Caki2 (cell line): ENCODE measurements at regions not wholly inside any gene's neighbourhood (a gene's known extent, or its start where the extent isn't known, plus 50 kb on each side); places are given as distances from the start of the nearest gene placed in this dataset.
A peak's percentile ranks its signal among the peaks of the same experiment; 100 is the strongest.

Experiments used
- DNase-seq: peaks from one replicate; pipeline ENCODE4 v3.0.0-alpha.2; 2015; ENCODE audit warnings: low read depth
- in situ Hi-C: cut with HindIII; loops from 2 replicates; pipeline ENCODE4 v1.10.0; 2016; ENCODE audit warnings: low sequenced_read_pairs, low pct_unique_long_range_greater_than_20kb, mixed read lengths

DNA sequence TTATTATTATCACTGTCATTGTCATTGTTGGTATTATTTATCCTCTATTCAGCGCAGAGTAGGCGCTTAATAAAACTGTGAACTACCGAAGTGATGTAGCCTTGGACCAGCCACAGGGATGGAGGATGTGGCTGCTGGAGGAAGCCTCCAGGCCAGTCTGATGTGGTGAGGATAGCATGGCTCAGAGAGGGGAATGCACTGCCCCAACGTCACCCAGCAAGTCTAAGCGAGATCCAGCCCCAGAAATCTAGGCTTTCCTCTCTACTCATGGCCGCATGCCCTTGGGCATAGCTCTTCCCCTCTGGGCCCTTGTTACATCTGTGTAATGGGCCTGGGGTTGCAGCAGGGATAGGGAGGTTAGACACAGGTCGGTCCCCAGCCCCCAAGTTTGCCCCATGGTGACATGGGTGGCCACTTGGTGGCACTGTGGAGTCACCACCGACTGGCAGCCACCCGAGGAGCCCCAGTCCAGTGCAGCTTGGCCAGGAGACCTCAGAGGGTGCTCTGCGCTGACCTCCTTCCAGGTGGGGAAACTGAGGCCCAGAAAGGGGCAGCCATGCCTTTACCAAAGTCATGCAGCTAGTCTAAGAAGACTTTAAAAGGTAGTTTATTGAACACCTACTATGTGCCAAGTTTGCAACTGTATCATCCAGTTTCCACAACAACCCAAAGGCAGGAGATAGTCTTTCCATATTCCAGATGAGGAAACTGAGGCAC is 395.7 kb downstream of the MN1 start:
- in situ Hi-C loops = no loop called here
- peak; percentile 31 for DNase-seq

DNA sequence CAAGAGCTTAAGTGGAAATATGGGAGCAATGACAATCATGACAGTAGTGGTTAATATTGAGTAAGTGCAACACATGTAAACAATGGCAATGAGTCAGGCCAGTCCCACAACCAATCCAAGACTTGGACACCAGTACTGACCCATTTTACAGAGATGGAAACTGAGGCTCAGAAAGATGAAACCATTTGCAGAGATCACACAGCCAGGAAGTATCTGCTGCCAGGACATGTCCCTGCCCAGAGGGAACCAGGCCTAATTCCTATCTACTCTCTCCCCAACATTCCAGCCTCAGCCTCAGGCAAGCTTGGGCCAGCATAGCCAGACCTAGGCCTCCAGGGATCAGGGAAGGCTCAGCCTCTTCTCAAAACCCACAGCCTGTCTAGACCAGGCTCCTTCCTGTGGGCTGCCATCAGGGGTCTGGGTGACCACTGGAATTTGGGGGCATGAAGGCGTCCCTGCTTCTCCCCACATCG is 395.1 kb downstream of the MN1 start:
- no peak for DNase-seq
- in situ Hi-C loops = no loop called here

DNA sequence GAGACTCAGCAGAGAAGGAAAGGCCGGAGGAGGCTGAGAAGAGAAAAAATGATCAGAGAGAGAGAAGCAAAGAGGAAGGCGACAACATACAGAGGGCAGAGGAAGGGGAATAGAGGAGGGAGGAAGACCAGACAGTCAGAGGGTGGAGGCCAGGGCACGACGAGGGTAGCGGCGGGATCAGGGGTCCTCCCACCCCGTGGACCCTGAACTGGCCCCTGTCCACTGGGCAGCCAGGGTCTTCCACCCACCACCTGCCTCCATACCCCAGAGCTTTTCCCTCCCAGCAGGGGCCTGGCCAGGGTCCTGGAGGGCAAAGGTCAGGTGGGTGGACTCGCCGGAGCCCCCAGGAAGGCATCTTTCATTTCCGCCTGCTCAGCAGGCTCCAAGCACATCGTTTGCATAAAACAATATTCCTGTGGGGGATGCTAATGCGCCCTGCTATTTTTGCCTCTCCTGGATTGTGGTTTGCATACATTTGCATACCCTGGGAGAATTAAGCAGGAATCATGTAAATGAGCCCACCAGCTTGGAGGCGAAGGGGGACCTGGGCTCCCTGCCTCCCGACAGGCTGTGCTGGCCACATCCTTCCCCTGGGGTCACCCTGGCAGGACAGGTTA is 394.1 kb downstream of the MN1 start:
- in situ Hi-C loops = no loop called here
- no peak for DNase-seq

DNA sequence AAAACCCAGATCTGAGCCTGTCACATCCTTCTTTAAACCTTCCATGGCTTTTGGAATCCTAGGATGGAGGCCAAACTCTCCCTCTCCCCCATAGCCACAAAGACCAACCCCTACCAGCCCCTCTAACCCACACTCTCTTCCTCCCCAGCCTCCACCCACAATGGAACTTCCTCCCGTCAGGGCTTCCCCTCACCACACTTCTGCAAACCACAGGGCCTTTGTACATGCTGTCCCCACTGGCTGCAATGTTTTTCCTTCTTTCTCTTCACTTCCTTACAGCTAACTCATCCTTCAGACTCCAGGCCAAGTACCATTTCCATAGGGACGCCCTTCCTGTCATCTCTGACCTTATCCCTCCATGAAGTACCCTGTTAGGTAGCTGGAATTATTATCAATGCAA is 393.5 kb downstream of the MN1 start:
- no peak for DNase-seq
- in situ Hi-C loops = no loop called here

DNA sequence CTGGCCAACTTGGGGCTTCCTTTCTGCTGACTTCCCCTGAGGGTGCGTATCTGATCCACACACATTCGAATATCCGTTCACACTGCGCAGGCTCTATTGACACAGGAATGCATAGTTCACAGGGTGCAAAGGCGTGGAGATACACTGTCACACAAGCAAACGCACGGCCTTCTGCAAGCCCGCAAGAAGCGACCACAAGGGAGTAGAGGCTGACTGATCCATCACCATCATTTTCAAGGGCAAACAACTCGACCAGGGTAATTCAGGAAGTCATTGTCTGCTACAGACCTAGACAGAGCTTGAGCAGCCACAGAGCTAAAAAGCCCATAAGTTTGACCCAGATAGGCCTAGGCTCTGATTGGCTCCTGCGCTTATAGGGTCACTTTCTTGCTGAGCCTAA is 392.3 kb downstream of the MN1 start:
- no peak for DNase-seq
- in situ Hi-C loops = no loop called here

DNA sequence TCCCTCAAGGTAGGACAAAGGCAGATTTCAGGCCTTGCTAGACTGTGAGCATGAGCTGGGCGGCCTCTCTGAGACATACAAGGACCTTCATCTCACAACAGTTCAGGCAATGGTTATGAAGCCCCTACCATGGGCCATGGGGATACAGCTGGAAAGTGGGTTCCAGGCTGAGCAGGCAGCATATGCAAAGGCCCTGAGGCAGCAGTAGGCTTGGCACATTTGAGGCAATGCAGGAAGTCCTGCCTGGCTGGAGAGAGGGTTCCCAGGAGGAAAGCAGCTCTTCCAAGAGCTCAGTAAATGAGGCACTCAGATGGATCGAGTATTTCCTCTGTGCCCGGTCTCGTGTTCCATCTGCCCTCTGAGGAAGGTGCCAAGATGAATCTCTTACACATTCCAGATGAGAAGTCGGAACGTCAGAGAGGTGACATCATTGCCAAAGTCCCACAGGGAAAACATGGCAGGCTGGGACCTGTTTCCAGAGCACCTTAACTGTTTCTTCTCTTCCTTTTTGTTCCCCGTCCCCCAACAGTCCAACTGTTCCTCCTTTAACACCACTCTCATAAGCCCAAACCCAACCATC is 388.6 kb downstream of the MN1 start:
- no peak for DNase-seq
- in situ Hi-C loops = no loop called here

DNA sequence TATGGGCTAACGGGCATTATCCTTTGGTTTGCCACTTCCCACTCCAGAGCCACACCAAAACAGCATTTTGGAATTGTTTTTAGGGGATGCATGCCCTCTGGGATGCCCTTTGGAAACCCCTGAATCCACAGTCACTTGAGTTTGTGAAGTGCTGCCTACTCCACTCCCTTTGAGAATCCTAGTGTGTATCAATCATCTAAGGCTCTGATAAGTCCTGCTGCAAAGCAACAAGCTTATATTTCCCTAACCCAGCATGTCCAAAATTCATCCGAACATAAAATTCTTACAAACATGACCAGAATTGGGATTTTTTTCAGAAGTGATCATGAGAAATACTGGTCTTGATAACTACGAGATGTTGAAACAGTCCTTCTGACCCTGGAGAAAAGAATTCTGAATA is 387.9 kb downstream of the MN1 start:
- in situ Hi-C loops = no loop called here
- no peak for DNase-seq

DNA sequence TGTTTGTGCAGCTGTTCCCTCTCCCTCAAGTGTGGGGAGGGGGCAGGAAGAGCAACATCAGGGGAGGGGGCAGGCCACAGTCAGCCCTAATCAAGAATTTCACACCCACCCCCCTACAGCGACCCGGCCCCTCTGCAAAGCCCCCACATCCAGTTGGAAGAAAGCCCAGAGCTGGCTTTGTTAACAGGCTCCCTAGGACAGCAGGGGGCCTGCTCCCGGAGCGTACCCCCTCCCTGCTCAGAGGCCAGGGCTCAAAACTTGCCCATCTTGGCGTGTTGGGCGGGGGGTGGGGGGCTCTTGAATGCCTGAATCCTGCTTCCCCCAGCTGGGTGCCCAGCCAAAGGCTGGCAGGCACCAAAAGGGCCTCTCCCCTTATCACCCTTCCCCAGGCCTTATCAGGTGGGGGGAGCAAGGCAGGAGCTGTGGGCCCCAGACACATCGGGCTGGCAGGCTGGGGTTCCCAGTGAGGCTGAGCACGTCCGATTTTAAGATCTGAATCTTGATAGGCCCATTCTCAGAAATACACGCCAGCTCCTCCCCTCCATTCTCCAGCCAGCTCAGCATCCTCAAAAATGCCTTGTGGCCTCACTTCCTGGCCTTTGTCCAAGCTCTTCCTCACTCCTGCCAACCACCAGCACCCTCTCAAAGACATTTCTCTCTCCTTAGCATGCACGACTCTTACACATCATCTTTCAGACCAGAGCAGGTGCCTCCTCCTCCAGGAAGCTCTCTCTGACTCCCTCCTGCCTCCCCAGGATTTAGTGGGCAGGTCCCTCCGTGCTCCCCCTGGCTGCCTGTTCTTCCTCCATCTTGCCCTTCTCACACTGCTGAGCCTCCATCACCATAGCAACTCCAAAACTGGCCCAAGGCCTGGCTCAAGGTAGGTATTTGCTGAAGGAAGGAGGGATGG is 384.8 kb downstream of the MN1 start:
- peak; percentile 41 for DNase-seq
- in situ Hi-C loops = no loop called here

DNA sequence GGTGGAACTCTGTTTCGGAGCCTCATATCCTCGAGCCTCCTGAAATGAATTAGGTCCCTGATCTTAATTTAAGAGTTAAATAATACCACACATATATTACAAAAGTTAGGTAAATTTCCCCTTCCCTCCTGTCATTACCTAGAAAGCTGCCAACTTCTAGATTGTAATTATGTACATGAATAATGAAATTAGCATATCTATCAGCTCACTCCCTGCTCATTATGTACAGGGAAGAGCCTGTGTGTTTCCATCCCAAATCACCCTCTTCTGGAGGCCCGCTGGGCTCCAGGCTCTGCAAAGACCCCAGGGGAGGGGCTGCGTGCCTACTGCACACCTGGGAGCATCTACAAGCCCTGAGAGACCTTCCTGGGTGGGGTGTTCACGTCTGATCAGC is 384.1 kb downstream of the MN1 start:
- no peak for DNase-seq
- in situ Hi-C loops = no loop called here

DNA sequence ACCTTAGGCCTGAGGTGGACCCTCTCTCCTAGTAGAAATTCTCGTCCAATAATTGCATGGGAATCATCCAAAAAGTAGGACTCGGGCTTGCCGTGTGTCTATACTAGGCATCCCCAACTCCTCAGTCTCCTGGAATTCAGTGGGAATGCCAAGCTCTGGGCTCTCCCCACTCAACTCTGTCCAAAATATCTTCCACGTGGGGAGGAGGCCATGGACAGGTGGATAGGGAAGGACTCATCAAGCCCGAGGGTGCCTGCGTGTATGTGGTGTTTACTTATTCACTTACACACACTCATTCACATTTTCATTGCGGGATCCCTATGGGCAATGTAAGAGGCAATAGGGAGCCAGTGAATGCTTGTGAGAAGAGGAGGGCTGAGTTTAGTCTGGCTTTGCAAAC is 383.3 kb downstream of the MN1 start:
- no peak for DNase-seq
- in situ Hi-C loops = no loop called here

DNA sequence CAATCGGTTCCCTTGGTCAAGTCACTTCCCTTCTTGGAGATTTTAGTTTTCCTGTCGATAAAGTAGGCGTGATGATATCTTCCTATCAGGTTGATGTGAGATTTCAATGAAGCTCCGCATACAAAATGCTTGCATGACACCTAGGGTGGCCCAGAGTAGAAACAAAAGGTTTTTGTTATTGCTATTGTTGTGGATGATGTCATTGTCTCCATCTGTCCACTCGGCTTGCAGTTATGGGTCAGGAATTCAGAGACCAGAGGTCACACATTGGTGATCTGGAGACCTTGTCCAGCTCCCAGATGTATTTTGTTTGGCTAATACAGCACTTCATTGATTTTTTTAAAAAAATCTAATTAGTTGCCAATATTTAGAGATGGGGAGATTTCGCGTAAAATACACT is 382.1 kb downstream of the MN1 start:
- peak; percentile 54 for DNase-seq
- in situ Hi-C loops = no loop called here

DNA sequence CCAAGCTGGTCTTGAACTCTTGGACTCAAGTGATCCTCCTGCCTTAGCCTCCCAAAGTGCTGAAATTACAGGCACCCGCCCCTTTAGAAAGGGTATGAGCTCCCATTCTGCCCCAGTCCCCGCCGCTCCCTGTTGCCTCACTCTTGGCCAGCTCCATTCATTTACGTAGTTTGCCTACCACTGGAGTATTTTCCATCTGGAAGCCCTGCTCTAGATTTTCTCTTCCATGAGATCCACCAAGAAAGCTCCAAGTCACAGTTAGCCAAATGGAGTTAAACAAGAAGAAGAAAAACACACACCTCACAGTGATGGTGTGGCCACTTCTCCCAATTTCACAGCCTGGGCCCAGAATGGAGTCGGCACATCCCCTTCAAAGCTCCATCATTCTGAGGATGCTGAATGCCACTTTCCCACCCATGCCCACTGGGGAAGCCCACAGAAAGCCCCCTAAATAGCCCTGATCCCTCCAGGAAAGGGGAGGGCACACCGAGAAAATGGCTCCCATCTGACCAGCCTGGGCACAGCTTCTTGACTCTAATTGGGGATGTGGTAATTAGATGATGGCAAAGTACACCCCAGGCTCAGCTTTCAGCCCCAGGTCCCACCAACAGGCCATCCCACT is 381.2 kb downstream of the MN1 start:
- in situ Hi-C loops = no loop called here
- DNase-seq = no peak

DNA sequence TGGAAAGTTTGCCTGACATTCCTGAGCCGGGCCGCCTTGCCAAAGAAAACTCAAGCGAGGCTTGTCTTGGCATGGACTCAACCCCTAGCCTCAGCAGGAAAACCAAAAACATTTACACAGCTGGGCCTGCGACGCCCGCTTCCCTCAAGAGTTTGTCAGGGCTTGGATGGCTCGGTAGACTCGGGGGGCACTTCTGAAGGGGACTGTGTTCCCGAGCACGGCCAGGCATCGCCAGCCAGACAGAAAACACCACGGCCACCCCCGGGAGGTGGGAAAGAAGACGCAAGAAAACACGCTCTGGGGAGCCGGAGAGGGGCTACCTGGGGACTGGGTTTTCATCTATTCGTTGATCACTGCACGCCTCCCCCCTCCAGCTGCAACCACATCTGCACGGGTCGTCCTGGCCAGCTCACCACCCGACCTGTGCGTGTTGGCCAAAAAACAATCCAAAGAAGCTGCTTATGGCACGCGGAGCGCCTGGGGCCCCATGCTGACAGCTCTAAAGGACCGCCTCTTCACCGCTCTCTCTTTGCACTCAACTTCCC is 380.7 kb downstream of the MN1 start:
- DNase-seq = peak; percentile 78
- in situ Hi-C loops = no loop called here

DNA sequence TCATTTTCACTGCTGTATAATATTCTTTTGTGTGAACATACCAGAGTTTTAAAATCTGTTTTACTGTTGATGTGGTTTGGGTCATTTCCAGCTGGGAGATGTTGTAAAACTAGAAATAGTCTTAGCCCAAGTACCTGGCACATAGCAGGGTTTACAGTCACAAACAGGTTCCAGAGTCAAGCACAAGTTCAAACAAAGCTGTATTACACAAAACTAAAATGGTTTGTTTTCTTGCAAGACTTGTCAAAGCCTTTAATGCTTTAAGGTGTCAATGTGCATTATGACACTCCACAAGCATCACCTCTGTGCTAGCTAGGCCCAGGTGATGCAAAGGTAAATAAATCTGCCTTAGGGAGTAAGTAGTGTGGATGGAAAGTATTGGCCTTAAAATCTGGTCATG is 379.1 kb downstream of the MN1 start:
- DNase-seq = no peak
- in situ Hi-C loops = no loop called here

DNA sequence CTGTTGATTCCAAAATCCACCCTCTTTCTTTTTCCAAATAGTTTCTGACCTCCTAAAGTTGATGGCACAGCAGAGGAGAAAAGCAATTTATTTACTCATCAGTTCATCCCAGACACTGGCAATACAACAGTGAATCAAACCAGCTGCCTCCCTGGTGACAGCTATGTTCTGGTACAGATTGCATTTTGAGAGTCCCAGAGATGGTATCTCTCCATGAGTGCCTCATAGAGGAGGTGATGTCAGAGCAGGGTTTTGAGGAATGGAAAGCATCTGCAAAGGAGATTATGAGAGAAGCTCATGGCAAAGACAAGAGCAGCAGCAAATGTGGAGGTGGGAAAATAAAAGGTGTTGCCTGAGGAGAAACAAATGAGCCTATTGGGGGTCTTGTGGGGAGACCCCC is 377.2 kb downstream of the MN1 start:
- in situ Hi-C loops = no loop called here
- no peak for DNase-seq

DNA sequence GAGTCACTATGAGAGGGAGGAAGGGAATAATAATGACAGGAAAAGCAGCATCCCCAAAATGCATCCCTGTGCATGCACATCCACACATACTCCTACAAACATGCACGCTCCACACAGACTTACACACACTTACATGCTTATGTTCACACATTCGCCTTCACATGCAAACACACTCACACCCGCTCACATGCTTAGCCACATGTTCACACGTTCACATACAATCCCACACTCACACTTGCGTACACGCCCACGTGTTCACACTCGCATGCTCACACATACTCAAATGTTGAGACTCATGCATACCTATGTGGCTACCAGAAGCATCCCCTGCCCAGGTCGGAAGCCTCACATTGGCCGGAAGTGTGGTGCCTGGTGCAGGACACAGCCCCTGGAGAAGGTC is 372.1 kb downstream of the MN1 start:
- no peak for DNase-seq
- in situ Hi-C loops = no loop called here

DNA sequence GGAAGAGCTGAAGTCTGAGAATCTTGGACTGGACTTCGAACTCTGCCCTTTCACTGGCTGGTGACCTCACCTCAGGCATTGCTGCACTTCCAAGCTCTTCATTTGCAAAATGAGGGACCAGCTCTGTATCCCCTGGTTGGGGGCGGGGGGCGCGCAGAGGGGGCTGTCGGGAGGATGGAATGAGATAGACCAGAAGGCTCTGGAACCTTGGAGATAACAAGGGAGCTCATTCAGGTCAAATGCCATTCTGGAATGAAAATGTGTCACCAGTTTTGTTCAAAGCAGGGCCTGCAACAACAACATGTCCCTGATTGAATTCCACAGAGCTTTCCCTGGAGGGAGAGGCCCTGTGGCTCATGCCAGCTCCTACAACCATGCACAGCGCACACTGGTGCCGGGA is 370.5 kb downstream of the MN1 start:
- in situ Hi-C loops = no loop called here
- no peak for DNase-seq

DNA sequence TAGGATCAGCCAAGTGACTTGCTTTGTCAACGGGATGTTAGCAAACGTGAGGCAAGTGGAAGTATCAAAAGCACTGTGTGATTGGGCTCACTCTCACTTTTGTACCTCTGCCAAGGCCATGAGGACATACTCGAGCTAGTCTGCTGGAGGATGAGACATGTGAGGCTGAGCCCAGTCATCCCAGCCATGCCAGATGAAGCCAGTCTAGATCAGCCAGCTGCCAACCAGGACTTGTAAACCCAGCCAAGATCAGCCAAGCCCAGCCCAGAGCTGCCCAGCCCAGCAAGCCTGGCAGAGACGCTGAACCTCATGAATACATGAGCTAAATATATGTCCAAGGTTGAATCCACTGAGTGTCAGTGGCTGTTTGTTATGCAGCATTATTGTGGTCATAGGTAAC is 369.7 kb downstream of the MN1 start:
- DNase-seq = no peak
- in situ Hi-C loops = no loop called here
